ENCODE measurements at regions not wholly inside any gene's neighbourhood (a gene's known extent, or its start where the extent isn't known, plus 50 kb on each side); places are given as distances from the start of the nearest gene placed in this dataset.
A peak's percentile ranks its signal among the peaks of the same experiment; 100 is the strongest.
"Not testable (repeated sequence)": the region's sequence is repeated elsewhere in the genome, so short reads cannot be mapped to it uniquely, and the experiment has no call there.

- Histone ChIP-seq H3K4me1 (ENCODE audit: control insufficient read depth, insufficient read depth, low read length) (peaks cover 21% of the 10 kb centered on the region), H3K27me3 (ENCODE audit: control insufficient read depth, insufficient read depth, low read length) (no peaks in the 10 kb centered on the region), H3K36me3 (ENCODE audit: insufficient read depth, low read length) (no peaks in the 10 kb centered on the region), H3K4me3 (ENCODE audit: low read length) (no peak overlapping the region), H3K9me3 (replicated peaks; ENCODE audit: low read length) (no peaks in the 10 kb centered on the region), H3K9ac (ENCODE audit: low read depth, low read length) (peak overlapping the region; percentile 63), H3K4me2 (ENCODE audit: low read length) (peak overlapping the region; percentile 46)
These were observed 142.4 kb downstream of the ZFP64 start for GRCh38 chr20:52049001-52049731.

- Histone ChIP-seq H3K4me3 (ENCODE audit: low read length) (no peak overlapping the region), H3K27me3 (ENCODE audit: control insufficient read depth, insufficient read depth, low read length) (no peaks in the 10 kb centered on the region), H3K9me3 (replicated peaks; ENCODE audit: low read length) (no peaks in the 10 kb centered on the region), H3K4me2 (ENCODE audit: low read length) (peak overlapping the region; percentile 47), H3K36me3 (ENCODE audit: insufficient read depth, low read length) (no peaks in the 10 kb centered on the region), H3K9ac (ENCODE audit: low read depth, low read length) (peak overlapping the region; percentile 19), H3K4me1 (ENCODE audit: control insufficient read depth, insufficient read depth, low read length) (peaks cover 21% of the 10 kb centered on the region)
These were observed 143.5 kb downstream of the ZFP64 start for GRCh38 chr20:52047811-52048764.

GRCh38 chr20:52041966-52042365 lies 149.6 kb downstream of the ZFP64 start:
- no peak overlapping the region for H3K4me2 ChIP-seq (ENCODE audit: low read length)
- no peaks in the 10 kb centered on the region for H3K4me1 ChIP-seq (ENCODE audit: control insufficient read depth, insufficient read depth, low read length)
- no peak overlapping the region for H3K9ac ChIP-seq (ENCODE audit: low read depth, low read length)
- no peaks in the 10 kb centered on the region for H3K9me3 ChIP-seq (replicated peaks; ENCODE audit: low read length)
- H3K27me3 ChIP-seq (ENCODE audit: control insufficient read depth, insufficient read depth, low read length), result no peaks in the 10 kb centered on the region
- no peaks in the 10 kb centered on the region for H3K36me3 ChIP-seq (ENCODE audit: insufficient read depth, low read length)
- no peak overlapping the region for H3K4me3 ChIP-seq (ENCODE audit: low read length)

GRCh38 chr20:52039790-52040189 lies 151.8 kb downstream of the ZFP64 start:
- Histone ChIP-seq H3K4me1 (ENCODE audit: control insufficient read depth, insufficient read depth, low read length) (no peaks in the 10 kb centered on the region), H3K27me3 (ENCODE audit: control insufficient read depth, insufficient read depth, low read length) (no peaks in the 10 kb centered on the region), H3K4me2 (ENCODE audit: low read length) (no peak overlapping the region), H3K9me3 (replicated peaks; ENCODE audit: low read length) (no peaks in the 10 kb centered on the region), H3K36me3 (ENCODE audit: insufficient read depth, low read length) (no peaks in the 10 kb centered on the region), H3K4me3 (ENCODE audit: low read length) (no peak overlapping the region), H3K9ac (ENCODE audit: low read depth, low read length) (no peak overlapping the region)

GRCh38 chr20:52038632-52039031 lies 152.9 kb downstream of the ZFP64 start:
- not testable (repeated sequence) for H3K27me3 ChIP-seq (ENCODE audit: control insufficient read depth, insufficient read depth, low read length); H3K9me3 ChIP-seq (replicated peaks; ENCODE audit: low read length); H3K4me2 ChIP-seq (ENCODE audit: low read length); H3K4me3 ChIP-seq (ENCODE audit: low read length); H3K9ac ChIP-seq (ENCODE audit: low read depth, low read length); H3K36me3 ChIP-seq (ENCODE audit: insufficient read depth, low read length); H3K4me1 ChIP-seq (ENCODE audit: control insufficient read depth, insufficient read depth, low read length)

GRCh38 chr20:52037370-52037769 lies 154.2 kb downstream of the ZFP64 start:
- Histone ChIP-seq H3K9ac (ENCODE audit: low read depth, low read length) (no peak overlapping the region), H3K9me3 (replicated peaks; ENCODE audit: low read length) (no peaks in the 10 kb centered on the region), H3K4me1 (ENCODE audit: control insufficient read depth, insufficient read depth, low read length) (no peaks in the 10 kb centered on the region), H3K27me3 (ENCODE audit: control insufficient read depth, insufficient read depth, low read length) (no peaks in the 10 kb centered on the region), H3K36me3 (ENCODE audit: insufficient read depth, low read length) (no peaks in the 10 kb centered on the region), H3K4me3 (ENCODE audit: low read length) (no peak overlapping the region), H3K4me2 (ENCODE audit: low read length) (no peak overlapping the region)

GRCh38 chr20:52035977-52036376 lies 155.6 kb downstream of the ZFP64 start:
- Histone ChIP-seq H3K9ac (ENCODE audit: low read depth, low read length) (no peak overlapping the region), H3K27me3 (ENCODE audit: control insufficient read depth, insufficient read depth, low read length) (no peaks in the 10 kb centered on the region), H3K4me2 (ENCODE audit: low read length) (no peak overlapping the region), H3K4me3 (ENCODE audit: low read length) (no peak overlapping the region), H3K36me3 (ENCODE audit: insufficient read depth, low read length) (no peaks in the 10 kb centered on the region), H3K4me1 (ENCODE audit: control insufficient read depth, insufficient read depth, low read length) (peaks cover 14% of the 10 kb centered on the region), H3K9me3 (replicated peaks; ENCODE audit: low read length) (no peaks in the 10 kb centered on the region)

GRCh38 chr20:52035498-52035897 lies 156.1 kb downstream of the ZFP64 start:
- H3K36me3 ChIP-seq (ENCODE audit: insufficient read depth, low read length), result no peaks in the 10 kb centered on the region
- H3K27me3 ChIP-seq (ENCODE audit: control insufficient read depth, insufficient read depth, low read length), result no peaks in the 10 kb centered on the region
- no peaks in the 10 kb centered on the region for H3K9me3 ChIP-seq (replicated peaks; ENCODE audit: low read length)
- peaks cover 15% of the 10 kb centered on the region for H3K4me1 ChIP-seq (ENCODE audit: control insufficient read depth, insufficient read depth, low read length)
- H3K4me2 ChIP-seq (ENCODE audit: low read length), result no peak overlapping the region
- no peak overlapping the region for H3K4me3 ChIP-seq (ENCODE audit: low read length)
- H3K9ac ChIP-seq (ENCODE audit: low read depth, low read length), result no peak overlapping the region

GRCh38 chr20:52034581-52034980 lies 157.0 kb downstream of the ZFP64 start:
- no peaks in the 10 kb centered on the region for H3K27me3 ChIP-seq (ENCODE audit: control insufficient read depth, insufficient read depth, low read length)
- H3K9me3 ChIP-seq (replicated peaks; ENCODE audit: low read length), result no peaks in the 10 kb centered on the region
- no peak overlapping the region for H3K4me3 ChIP-seq (ENCODE audit: low read length)
- H3K9ac ChIP-seq (ENCODE audit: low read depth, low read length), result no peak overlapping the region
- no peak overlapping the region for H3K4me2 ChIP-seq (ENCODE audit: low read length)
- peaks cover 15% of the 10 kb centered on the region for H3K4me1 ChIP-seq (ENCODE audit: control insufficient read depth, insufficient read depth, low read length)
- H3K36me3 ChIP-seq (ENCODE audit: insufficient read depth, low read length), result no peaks in the 10 kb centered on the region

- H3K9me3 ChIP-seq (replicated peaks; ENCODE audit: low read length), result no peaks in the 10 kb centered on the region
- no peak overlapping the region for H3K4me2 ChIP-seq (ENCODE audit: low read length)
- H3K4me1 ChIP-seq (ENCODE audit: control insufficient read depth, insufficient read depth, low read length), result peaks cover 15% of the 10 kb centered on the region
- H3K9ac ChIP-seq (ENCODE audit: low read depth, low read length), result no peak overlapping the region
- no peak overlapping the region for H3K4me3 ChIP-seq (ENCODE audit: low read length)
- no peaks in the 10 kb centered on the region for H3K36me3 ChIP-seq (ENCODE audit: insufficient read depth, low read length)
- H3K27me3 ChIP-seq (ENCODE audit: control insufficient read depth, insufficient read depth, low read length), result no peaks in the 10 kb centered on the region
These were observed 158.3 kb downstream of the ZFP64 start for GRCh38 chr20:52033313-52033712.

GRCh38 chr20:52032304-52032683 lies 159.3 kb downstream of the ZFP64 start:
- H3K9ac ChIP-seq (ENCODE audit: low read depth, low read length), result peak overlapping the region; percentile 38
- H3K9me3 ChIP-seq (replicated peaks; ENCODE audit: low read length); H3K27me3 ChIP-seq (ENCODE audit: control insufficient read depth, insufficient read depth, low read length); H3K4me3 ChIP-seq (ENCODE audit: low read length); H3K36me3 ChIP-seq (ENCODE audit: insufficient read depth, low read length): not testable (repeated sequence)
- H3K4me1 ChIP-seq (ENCODE audit: control insufficient read depth, insufficient read depth, low read length), result peaks cover 15% of the 10 kb centered on the region
- H3K4me2 ChIP-seq (ENCODE audit: low read length), result peak overlapping the region; percentile 44

Measured in skeletal muscle satellite cell (primary cell).